Inflammatory macrophage (primary cell): ENCODE measurements at regions not wholly inside any gene's neighbourhood (a gene's known extent, or its start where the extent isn't known, plus 50 kb on each side); places are given as distances from the start of the nearest gene placed in this dataset.

ENCODE experiments used
- DNase-seq, 2 donors: peaks; one replicate each; pipeline ENCODE4 v3.0.0-alpha.2; 2020 to 2022

DNA sequence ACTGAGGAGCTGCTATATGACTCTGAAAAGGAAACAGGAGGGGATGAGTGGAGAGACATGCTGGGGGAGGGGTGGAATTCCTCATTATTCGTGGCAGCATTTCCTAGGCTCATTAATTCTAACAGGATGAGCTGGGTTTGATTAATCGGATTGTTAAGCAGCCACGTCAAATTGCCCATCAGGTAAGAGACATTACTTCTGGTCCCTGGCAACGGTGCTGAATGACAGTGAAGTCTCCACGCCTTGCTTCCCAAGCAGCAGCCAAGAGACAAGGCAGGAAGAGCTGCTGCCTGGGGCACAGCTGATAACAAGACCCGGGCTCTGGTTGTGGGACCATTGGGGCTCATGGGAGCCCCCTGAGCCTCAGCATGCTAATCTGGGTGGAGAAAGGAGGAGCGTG, 86.6 kb downstream of the MARCHF4 start:
- no peak for DNase-seq

GRCh38 chr2:216284708-216285107, 87.6 kb downstream of the MARCHF4 start:
- DNase-seq, result no peak

- DNase-seq, result peak in 1 of 2 donors; percentile 22
Measured at GRCh38 chr2:216283038-216283900, 89.0 kb downstream of the MARCHF4 start.

- no peak for DNase-seq
Measured at GRCh38 chr2:216281876-216282275, 90.4 kb downstream of the MARCHF4 start.

- DNase-seq, result no peak
Measured at GRCh38 chr2:216281316-216281715, 91.0 kb downstream of the MARCHF4 start.

DNA sequence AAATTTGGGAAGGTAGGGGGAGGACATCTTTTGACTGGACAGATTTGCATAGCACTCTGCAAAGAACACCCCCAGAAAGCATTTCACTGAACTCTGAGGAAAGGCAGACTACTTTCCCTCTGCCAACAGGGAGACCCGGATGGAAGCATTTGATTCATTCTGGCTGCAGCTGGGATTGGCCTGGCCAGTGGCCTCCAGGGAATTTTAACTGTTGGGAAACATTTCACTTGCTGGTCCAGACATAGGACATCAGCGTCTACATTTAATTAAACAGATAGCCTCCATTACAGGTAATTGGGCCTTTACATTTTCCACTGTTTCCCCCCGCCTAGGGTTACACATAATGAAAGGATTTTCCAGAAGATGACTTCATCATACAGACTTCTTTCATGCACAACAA, 92.8 kb downstream of the MARCHF4 start:
- DNase-seq, result no peak

- no peak for DNase-seq
Measured at GRCh38 chr2:216279031-216279430, 93.3 kb downstream of the MARCHF4 start.

- DNase-seq, result no peak
Measured at GRCh38 chr2:216275890-216276289, 96.4 kb downstream of the MARCHF4 start.

- peak; percentile 8 to 29 for DNase-seq
Measured at GRCh38 chr2:216274194-216274840, 98.0 kb downstream of the MARCHF4 start.

DNA sequence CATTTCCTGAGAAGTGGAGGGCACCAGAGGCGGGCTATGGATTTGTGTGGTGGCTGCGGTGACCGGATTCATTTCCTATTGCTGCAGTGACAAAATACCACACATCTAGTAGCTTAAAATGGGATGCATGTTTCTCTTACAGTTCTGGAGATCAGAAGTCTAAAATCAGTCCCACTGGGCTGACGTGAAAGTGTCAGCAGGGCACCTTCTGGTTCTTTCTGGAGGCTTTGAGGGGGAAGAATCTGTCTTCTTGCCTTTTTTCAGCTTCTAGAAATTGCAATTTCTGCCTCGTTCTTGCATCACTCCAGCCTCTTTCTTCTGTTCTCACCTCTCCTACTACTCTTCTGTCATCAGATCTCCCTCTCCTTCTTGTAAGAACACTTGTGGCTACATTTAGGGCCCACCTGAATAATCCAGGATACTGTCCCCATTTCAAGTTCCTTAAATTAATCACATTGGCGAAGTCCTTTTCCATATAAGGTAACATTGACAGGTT, 111.2 kb downstream of the MARCHF4 start:
- DNase-seq, result no peak

GRCh38 chr2:216260629-216261028, 111.7 kb downstream of the MARCHF4 start:
- DNase-seq, result no peak

DNA sequence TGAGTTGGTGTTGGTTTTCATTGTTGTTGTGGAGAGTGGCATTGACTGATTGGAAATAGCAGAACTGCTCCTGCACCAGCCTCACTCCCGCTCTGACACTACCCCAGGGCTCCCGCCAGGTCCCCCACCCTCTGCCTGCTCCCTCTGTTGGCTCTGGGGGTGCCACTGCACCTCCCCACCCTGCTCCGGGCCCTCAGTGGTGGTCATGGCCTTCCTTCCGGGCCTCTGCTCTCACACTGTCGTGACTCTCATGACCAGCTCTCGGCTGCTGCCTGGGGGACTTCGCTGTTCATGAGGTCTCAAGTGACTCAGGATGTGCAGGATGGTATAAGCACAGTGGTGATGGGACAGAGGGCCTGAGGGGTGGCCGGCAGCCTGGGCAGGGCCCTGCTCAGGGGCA, 113.2 kb downstream of the MARCHF4 start:
- DNase-seq, result no peak

GRCh38 chr2:216257089-216257488, 115.2 kb downstream of the MARCHF4 start:
- no peak for DNase-seq
